ENCODE measurements at regions not wholly inside any gene's neighbourhood (a gene's known extent, or its start where the extent isn't known, plus 50 kb on each side); places are given as distances from the start of the nearest gene placed in this dataset.

DNA sequence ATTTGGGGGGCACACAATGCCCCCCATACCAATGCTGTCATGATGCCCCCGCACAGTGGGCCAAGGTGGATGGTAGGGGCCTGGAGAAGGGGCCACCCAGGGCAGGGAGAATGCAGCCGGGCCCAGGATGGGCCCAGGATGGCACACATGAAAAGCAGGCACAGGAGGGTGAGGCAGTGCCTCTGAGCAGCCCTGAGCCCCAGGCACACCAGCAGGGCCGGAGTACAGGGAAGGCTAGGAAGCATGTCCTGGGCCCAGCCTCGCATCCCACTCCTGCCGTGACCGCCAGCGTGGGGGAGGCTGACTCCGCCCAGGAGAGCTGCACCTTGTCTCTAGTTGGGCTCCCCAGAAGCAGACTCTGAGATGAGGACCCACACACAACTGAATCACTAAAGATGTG lies 59.3 kb upstream of the TMEM72 start:
- TF ChIP-seq TOX (CRISPR knock-in tag; IDR thresholded peaks at IDR 0.05; ENCODE audit: borderline replicate concordance) (no peak), ZFP3 (CRISPR knock-in tag; IDR thresholded peaks at IDR 0.05) (no peak), ARNTL (CRISPR knock-in tag; IDR thresholded peaks at IDR 0.05; ENCODE audit: borderline replicate concordance, low read depth) (no peak), CSDC2 (CRISPR knock-in tag; IDR thresholded peaks at IDR 0.05) (no peak), ZFP30 (CRISPR knock-in tag; IDR thresholded peaks at IDR 0.05) (no peak)
- TF ChIP-seq, protein P1, sequence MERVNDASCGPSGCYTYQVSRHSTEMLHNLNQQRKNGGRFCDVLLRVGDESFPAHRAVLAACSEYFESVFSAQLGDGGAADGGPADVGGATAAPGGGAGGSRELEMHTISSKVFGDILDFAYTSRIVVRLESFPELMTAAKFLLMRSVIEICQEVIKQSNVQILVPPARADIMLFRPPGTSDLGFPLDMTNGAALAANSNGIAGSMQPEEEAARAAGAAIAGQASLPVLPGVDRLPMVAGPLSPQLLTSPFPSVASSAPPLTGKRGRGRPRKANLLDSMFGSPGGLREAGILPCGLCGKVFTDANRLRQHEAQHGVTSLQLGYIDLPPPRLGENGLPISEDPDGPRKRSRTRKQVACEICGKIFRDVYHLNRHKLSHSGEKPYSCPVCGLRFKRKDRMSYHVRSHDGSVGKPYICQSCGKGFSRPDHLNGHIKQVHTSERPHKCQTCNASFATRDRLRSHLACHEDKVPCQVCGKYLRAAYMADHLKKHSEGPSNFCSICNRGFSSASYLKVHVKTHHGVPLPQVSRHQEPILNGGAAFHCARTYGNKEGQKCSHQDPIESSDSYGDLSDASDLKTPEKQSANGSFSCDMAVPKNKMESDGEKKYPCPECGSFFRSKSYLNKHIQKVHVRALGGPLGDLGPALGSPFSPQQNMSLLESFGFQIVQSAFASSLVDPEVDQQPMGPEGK (CRISPR knock-in tag; IDR thresholded peaks at IDR 0.05; ENCODE audit: borderline replicate concordance): no peak
- TF ChIP-seq, protein P2, sequence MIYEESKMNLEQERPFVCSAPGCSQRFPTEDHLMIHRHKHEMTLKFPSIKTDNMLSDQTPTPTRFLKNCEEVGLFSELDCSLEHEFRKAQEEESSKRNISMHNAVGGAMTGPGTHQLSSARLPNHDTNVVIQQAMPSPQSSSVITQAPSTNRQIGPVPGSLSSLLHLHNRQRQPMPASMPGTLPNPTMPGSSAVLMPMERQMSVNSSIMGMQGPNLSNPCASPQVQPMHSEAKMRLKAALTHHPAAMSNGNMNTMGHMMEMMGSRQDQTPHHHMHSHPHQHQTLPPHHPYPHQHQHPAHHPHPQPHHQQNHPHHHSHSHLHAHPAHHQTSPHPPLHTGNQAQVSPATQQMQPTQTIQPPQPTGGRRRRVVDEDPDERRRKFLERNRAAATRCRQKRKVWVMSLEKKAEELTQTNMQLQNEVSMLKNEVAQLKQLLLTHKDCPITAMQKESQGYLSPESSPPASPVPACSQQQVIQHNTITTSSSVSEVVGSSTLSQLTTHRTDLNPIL (CRISPR knock-in tag; IDR thresholded peaks at IDR 0.05; ENCODE audit: low read depth): no peak

Data from SK-N-SH treated with all-trans-retinoic acid at 6 μM for 48 hours (cell line).